Eye (tissue), 1 donor: ENCODE measurements at regions not wholly inside any gene's neighbourhood (a gene's known extent, or its start where the extent isn't known, plus 50 kb on each side); places are given as distances from the start of the nearest gene placed in this dataset.
"Not testable (repeated sequence)": the region's sequence is repeated elsewhere in the genome, so short reads cannot be mapped to it uniquely, and the experiment has no call there.

Experiments used
- DNase-seq: peaks from one replicate; pipeline ENCODE4 v3.0.0-alpha.2; 2015

DNA sequence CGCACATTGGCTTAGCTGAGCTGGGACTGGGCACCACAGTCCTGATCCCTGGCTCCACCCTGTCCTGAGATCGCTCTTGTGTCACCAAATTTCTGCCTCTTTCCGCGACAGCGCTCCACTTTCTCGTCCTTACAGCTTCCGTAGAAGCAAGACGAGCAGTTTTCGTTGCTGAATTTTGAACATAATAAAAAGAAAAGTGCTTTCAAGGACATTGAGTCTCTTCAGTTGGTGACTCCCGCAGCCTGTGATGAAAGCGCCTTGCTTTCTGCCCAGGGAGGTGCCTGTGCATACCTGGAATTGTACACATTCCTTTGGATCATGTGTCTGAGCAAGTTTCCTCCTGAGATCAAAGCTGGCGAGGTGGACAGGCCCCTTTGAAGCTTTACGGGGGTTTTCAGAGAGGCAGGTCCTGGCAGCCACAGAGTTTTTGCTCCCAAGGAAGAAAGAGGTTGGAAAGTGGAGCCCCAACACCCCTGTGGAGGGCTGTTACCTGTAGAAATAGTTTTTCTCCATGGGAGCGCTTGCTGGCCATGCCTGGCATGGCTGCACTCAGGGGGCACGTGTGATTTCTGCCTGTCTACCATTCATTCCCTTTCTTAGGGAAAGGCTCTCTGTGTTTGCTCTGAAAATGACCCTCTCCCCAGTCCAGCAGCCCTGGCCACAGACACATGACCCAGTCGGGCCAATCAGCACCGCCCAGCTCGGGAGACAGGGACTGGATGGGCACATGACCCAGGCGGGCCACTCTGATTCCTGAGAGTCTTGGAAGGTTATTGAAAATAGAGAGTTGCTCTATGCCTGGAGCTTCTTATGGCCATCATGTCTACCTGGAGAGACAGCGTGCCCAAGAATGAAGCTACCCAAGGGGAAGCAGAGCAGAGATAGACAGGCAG lies 115.6 kb upstream of the OTOS start:
- DNase-seq, result no peak

GRCh38 chr2:240256704-240257637 lies 116.5 kb upstream of the OTOS start:
- DNase-seq, result no peak

DNA sequence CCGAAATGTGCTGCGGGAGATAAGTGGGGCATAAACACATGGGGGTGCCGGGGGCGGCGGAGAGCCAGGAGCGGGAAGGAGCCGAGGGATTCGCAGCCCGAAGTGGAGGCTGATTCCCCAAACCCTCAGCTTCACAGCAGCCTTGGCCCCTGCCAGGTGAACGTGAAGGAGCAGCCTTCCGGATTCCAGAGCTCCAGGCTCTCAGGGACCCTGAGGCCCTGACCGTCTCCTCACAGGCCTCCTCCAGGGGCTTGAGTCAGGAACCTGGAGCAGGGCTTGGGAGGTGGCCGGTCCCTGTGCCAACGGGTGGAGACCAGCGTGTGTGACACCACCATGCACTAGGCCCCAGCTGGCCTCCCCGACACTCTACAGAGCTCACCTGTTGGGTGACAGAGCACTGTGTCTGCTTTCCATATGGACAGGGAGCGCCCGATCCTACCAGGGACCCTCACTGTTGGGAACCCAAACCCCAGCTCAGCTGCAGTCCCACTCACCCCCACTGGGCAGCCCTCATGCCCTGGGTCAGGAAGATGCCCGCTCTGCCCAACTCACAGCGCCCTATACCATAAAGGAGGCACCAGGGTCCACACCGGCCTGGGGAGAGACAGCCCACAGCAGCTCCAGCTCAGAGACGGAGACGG lies 117.6 kb upstream of the OTOS start:
- DNase-seq, result no peak

DNA sequence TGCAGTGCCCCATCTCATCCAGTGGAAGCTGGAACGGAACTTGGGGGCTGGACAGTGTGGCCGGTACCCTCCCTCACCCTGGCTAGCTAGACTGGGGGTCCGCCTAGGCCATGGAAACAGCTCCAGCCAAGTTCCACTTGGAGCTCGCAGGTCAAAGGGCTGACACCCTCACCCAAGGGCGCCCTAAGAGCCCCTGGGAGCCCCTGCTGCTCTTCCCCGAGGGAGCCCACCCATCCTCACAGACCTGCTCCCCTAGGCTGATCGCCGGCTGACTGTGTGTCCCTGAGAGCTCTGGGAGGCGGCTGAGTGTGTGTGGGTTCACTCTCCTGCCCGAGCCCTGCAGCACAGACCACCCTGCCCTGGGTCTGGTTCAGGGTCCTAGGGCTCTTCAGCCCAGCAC lies 118.2 kb upstream of the OTOS start:
- no peak for DNase-seq

GRCh38 chr2:240259201-240259923 lies 118.9 kb upstream of the OTOS start:
- DNase-seq, result no peak

DNA sequence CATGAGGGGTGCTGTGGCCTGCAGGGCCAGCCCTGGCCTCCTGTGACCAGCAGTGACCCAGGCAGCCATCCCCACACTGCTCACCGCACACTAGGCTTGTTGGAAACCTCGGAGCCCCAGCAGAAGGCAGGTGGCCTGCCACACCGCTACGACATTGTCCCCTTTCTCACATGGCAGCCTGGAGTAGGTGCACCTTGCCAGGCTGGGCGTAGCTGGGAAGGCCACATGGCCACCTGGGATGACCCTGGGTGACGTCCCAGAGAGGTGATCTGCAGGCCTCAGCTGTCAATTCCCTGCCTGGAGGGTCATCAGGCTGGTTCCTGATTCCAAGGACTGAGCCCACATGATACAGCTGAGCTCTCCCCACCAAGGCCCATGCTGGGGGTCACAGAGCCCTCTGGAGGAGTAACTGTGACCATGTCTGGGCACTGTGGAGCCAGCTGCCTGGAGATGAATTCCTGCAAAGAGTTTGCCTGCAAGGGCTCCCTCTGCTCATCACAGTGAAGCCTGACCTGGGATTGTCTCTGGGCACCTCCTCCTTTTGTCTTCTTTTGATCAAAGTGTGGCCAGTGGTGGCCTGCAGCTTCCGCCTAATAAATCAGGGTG lies 119.6 kb upstream of the OTOS start:
- DNase-seq, result no peak

- no peak for DNase-seq
Observed at GRCh38 chr2:240260664-240261063, 120.2 kb upstream of the OTOS start.

DNA sequence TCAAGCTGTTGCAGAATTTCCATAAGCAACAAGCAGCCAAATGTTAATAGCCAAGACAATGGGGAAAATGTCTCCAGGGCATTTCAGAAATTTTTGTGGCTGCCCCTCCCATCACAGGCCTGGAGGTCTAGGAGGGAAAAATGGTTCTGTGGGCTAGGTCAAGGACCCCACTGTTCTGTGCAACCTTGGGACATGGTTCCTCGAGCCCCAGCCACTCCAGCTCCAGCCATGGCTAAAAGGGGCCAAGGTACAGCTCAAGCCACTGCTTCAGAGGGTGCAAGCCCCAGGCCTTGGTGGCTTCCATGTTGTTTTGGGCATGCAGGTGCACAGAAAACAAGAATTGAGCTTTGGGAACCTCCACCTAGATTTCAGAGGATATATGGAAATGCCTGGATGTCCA lies 122.1 kb upstream of the OTOS start:
- DNase-seq, result not testable (repeated sequence)

GRCh38 chr2:240269380-240269779 lies 128.9 kb upstream of the OTOS start:
- no peak for DNase-seq

- no peak for DNase-seq
Observed at GRCh38 chr2:240269886-240270285, 129.4 kb upstream of the OTOS start.

DNA sequence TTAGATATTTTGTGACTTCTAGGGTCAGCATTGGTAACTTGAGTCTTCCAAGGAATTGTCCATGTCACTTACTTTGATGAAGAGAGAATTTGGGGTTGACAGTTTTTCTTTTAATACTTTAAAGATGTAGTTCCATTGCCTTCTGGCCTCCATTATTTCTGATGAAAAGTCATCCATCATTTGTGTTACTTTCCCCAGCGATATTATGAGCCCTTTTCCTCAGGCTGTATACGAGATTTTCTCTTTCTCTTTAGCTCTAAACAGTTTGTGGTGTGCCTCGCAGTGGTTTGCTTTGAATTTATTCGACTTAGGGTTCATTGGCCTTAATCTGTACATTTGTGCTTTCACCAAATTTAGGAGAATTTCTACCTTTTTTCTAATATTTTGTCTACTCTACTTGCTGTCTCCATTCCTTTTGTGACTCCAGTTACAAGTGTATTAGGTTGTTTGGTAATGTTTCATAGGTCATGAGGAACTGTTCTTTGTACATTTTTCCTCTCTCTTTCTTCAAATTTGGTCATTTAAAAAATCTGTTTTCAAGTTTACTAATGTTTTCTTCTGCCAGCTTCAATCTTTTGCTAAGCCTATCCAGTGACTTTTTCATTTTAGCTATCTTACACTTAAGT lies 131.4 kb upstream of the OTOS start:
- no peak for DNase-seq

GRCh38 chr2:240275386-240275785 lies 134.9 kb upstream of the OTOS start:
- no peak for DNase-seq

- DNase-seq, result no peak
Observed at GRCh38 chr2:240277073-240277806, 136.8 kb upstream of the OTOS start.

GRCh38 chr2:240277807-240278522 lies 137.5 kb upstream of the OTOS start:
- DNase-seq, result no peak

- DNase-seq, result no peak
Observed at GRCh38 chr2:240278661-240279060, 138.2 kb upstream of the OTOS start.

- DNase-seq, result no peak
Observed at GRCh38 chr2:240280621-240281020, 140.2 kb upstream of the OTOS start.

GRCh38 chr2:240284503-240285259 lies 144.2 kb upstream of the OTOS start:
- no peak for DNase-seq

DNA sequence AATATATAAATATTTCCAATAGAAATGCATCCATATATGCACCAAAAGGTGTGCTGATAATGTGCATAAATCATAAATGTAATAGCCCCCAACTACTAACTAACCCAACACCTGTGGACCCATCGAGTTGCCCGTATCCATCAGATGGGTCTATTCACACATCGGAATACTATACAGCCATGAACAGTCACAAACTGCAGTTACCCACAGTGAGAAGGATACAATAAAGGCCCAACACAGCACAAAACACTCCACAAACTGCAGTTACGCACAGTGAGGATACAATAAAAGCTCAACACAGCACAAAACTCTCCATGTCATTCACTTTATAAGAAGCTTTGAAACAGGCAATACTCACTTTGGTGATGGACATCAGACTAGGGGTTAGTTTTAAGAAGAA lies 145.3 kb upstream of the OTOS start:
- no peak for DNase-seq

- DNase-seq, result no peak
Observed at GRCh38 chr2:240286596-240286995, 146.1 kb upstream of the OTOS start.
